Neutrophil (primary cell): ENCODE measurements at regions not wholly inside any gene's neighbourhood (a gene's known extent, or its start where the extent isn't known, plus 50 kb on each side); places are given as distances from the start of the nearest gene placed in this dataset.
"Not testable (repeated sequence)": the region's sequence is repeated elsewhere in the genome, so short reads cannot be mapped to it uniquely, and the experiment has no call there.

ENCODE experiments used
- H3K27ac ChIP-seq: fragments of 200-600 bp; sonication (generic); 2 replicates; pipeline ENCODE4 v1.5.1; 2016; ENCODE audit warnings: mild to moderate bottlenecking, moderate library complexity
- H3K27me3 ChIP-seq: fragments of 200-600 bp; sonication (generic); 2 replicates; pipeline ENCODE4 v1.6.0; 2016; ENCODE audit warnings: mild to moderate bottlenecking
- H3K36me3 ChIP-seq: fragments of 200-600 bp; sonication (generic); 2 replicates; pipeline ENCODE4 v1.5.1; 2017
- H3K4me1 ChIP-seq, 2 experiments: fragments of 200-600 bp in 1 of 2; sonication (generic) in 1 of 2; 1 replicate in 1 of 2; 2 replicates in 1 of 2; pipeline versions ENCODE4 v1.5.1 to v1.6.1; 2013 to 2016; ENCODE audit warnings: low read depth in 1 of 2, low read length in 1 of 2, mild to moderate bottlenecking in 1 of 2, moderate library complexity in 1 of 2; ENCODE audit not compliant: control insufficient read depth in 1 of 2, insufficient read depth in 1 of 2
- H3K4me3 ChIP-seq, 2 experiments: fragments of 200-600 bp in 1 of 2; sonication (generic) in 1 of 2; 1 replicate in 1 of 2; 2 replicates in 1 of 2; pipeline ENCODE4 v1.5.1; 2013 to 2016; ENCODE audit warnings: low read depth in 1 of 2, low read length in 1 of 2, mild to moderate bottlenecking in 1 of 2, moderate library complexity in 1 of 2
- H3K9me3 ChIP-seq: fragments of 200-600 bp; sonication (generic); 2 replicates; pipeline ENCODE4 v1.5.1; 2016
- TF ChIP-seq, protein P1 (sequence below): fragments of 200-600 bp; sonication (generic); IDR thresholded peaks from 2 replicates; pipeline ENCODE4 v1.5.1; 2016; ENCODE audit warnings: antibody characterized with exemption

- H3K4me3 ChIP-seq = no peak overlapping the region
- H3K9me3 ChIP-seq = no peaks in the 10 kb centered on the region
- no peak overlapping the region for H3K27ac ChIP-seq
- TF ChIP-seq, protein P1, sequence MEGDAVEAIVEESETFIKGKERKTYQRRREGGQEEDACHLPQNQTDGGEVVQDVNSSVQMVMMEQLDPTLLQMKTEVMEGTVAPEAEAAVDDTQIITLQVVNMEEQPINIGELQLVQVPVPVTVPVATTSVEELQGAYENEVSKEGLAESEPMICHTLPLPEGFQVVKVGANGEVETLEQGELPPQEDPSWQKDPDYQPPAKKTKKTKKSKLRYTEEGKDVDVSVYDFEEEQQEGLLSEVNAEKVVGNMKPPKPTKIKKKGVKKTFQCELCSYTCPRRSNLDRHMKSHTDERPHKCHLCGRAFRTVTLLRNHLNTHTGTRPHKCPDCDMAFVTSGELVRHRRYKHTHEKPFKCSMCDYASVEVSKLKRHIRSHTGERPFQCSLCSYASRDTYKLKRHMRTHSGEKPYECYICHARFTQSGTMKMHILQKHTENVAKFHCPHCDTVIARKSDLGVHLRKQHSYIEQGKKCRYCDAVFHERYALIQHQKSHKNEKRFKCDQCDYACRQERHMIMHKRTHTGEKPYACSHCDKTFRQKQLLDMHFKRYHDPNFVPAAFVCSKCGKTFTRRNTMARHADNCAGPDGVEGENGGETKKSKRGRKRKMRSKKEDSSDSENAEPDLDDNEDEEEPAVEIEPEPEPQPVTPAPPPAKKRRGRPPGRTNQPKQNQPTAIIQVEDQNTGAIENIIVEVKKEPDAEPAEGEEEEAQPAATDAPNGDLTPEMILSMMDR = no peak
- no peaks in the 10 kb centered on the region for H3K27me3 ChIP-seq
- no peaks in the 10 kb centered on the region for H3K4me1 ChIP-seq
- H3K36me3 ChIP-seq = no peaks in the 10 kb centered on the region
Measured at GRCh38 chr9:88875400-88876120, 115.7 kb upstream of the S1PR3 start.

DNA sequence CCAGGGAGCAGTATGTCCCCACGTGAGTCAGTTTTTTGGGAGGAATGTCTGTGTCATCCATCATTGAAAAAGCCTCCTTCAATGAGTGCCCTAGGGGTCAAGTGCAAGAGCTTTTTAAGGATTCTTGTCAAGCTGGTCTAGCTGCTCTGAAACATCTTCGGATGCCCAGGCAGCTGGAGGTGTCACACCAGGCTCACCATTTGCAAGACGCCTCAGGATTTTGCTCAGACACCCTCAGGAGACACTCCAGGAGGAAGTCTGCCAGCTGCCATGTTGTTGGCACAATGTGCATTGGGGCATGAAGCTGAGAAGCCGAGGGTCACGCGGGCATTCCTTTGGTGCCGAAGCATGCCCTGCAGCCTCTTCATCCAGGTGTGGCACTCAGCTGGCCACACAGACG lies 111.1 kb upstream of the S1PR3 start:
- no peaks in the 10 kb centered on the region for H3K36me3 ChIP-seq
- TF ChIP-seq, protein P1 = no peak
- no peaks in the 10 kb centered on the region for H3K9me3 ChIP-seq
- no peaks in the 10 kb centered on the region for H3K27me3 ChIP-seq
- no peak overlapping the region for H3K4me3 ChIP-seq
- H3K4me1 ChIP-seq = no peaks in the 10 kb centered on the region
- no peak overlapping the region for H3K27ac ChIP-seq

DNA sequence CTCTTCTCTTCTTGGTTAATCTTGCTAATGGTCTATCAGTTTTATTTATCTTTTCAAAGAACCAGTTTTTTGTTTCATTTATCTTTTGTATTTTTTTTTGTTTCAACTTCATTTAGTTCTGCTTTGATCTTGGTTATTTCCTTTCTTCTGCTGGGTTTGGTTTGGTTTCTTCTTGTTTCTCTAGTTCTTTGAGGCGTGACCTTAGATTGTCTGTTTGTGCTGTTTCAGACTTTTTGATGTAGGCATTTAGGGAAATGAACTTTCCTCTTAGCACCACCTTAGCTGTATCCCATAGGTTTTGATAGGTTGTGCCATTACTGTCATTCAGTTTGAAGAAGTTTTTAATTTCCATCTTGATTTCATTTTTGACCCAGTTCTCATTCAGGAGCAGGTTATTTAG lies 107.0 kb upstream of the S1PR3 start:
- H3K4me3 ChIP-seq, H3K4me1 ChIP-seq, H3K36me3 ChIP-seq, H3K27me3 ChIP-seq, H3K9me3 ChIP-seq, H3K27ac ChIP-seq: not testable (repeated sequence)

DNA sequence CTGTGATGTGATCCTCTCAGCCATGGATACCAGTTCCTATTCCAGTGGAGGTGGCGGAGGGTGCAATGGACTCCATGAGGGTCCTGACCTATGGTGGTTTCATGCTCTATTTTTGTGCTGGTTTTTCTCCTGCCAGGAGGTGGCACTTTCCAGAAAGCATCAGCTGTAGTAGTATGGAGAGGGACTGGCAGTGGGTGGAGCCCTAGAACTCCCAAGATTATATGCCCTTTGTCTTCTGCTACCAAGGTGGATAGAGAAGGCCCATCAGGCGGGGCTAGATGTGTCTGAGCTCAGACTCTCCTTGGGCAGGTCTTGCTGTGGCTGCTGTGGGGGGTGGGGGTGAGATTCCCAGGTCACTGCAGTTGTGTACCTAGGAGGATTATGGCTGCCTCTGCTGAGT lies 104.5 kb upstream of the S1PR3 start:
- H3K36me3 ChIP-seq, H3K4me1 ChIP-seq, H3K4me3 ChIP-seq, H3K27me3 ChIP-seq, H3K27ac ChIP-seq, H3K9me3 ChIP-seq: not testable (repeated sequence)

GRCh38 chr9:88889386-88889785 lies 101.9 kb upstream of the S1PR3 start:
- H3K9me3 ChIP-seq = no peaks in the 10 kb centered on the region
- H3K27ac ChIP-seq = no peak overlapping the region
- H3K27me3 ChIP-seq = peaks cover 7% of the 10 kb centered on the region
- no peaks in the 10 kb centered on the region for H3K36me3 ChIP-seq
- TF ChIP-seq, protein P1 = no peak
- H3K4me1 ChIP-seq = no peaks in the 10 kb centered on the region
- H3K4me3 ChIP-seq = no peak overlapping the region

DNA sequence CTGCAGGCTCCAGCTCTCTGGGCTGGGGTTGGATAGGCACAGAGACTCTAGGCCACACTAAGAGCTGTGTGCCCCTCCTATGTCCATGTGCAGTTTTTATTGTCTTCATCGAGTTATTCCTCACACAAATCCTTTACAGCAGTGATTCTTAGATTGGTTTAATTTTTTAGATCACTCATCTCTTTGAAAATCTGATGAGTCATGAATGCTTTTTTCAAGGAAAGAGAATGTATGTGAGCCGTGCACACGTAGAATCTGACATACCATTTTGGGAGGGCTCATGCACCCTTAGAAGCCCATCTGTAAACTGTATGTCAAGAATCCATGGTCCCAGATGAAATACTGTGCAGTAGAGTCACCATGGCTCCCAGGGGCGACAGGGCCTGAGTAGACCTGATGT lies 100.7 kb upstream of the S1PR3 start:
- TF ChIP-seq, protein P1 = no peak
- Histone ChIP-seq H3K4me1 (no peaks in the 10 kb centered on the region), H3K36me3 (no peaks in the 10 kb centered on the region), H3K27me3 (peaks cover 13% of the 10 kb centered on the region), H3K27ac (no peak overlapping the region), H3K9me3 (no peaks in the 10 kb centered on the region), H3K4me3 (no peak overlapping the region)
